Trophoblast cell (in vitro differentiated cells and primary cell): ENCODE measurements at regions not wholly inside any gene's neighbourhood (a gene's known extent, or its start where the extent isn't known, plus 50 kb on each side); places are given as distances from the start of the nearest gene placed in this dataset.

Experiments
- DNase-seq, 2 donors: peaks; one replicate each; pipeline ENCODE4 v3.0.0-alpha.2; 2016
- H2AFZ ChIP-seq: 2 replicates; pipeline ENCODE4 v1.6.1; 2013; ENCODE audit warnings: low read length, moderate library complexity, mild to moderate bottlenecking; ENCODE audit not compliant: insufficient read depth, poor library complexity
- H2AK5ac ChIP-seq: 2 replicates; pipeline ENCODE4 v1.6.1; 2013; ENCODE audit warnings: mild to moderate bottlenecking, low read length
- H2BK120ac ChIP-seq: 2 replicates; pipeline ENCODE4 v1.6.1; 2013; ENCODE audit warnings: low read length, mild to moderate bottlenecking, moderate library complexity; ENCODE audit not compliant: insufficient read depth, poor library complexity
- H2BK12ac ChIP-seq: 2 replicates; pipeline ENCODE4 v1.6.1; 2013; ENCODE audit warnings: mild to moderate bottlenecking, low read length, moderate library complexity
- H2BK5ac ChIP-seq: 2 replicates; pipeline ENCODE4 v1.6.1; 2013; ENCODE audit warnings: low read length, low read depth, moderate library complexity, mild to moderate bottlenecking; ENCODE audit not compliant: poor library complexity
- H3K14ac ChIP-seq: 2 replicates; pipeline ENCODE4 v1.6.1; 2013; ENCODE audit warnings: mild to moderate bottlenecking, low read length
- H3K18ac ChIP-seq: 2 replicates; pipeline ENCODE4 v1.6.1; 2013; ENCODE audit warnings: mild to moderate bottlenecking, low read length
- H3K23ac ChIP-seq: 2 replicates; pipeline ENCODE4 v1.6.1; 2013; ENCODE audit warnings: low read length
- H3K27ac ChIP-seq: 2 replicates; pipeline ENCODE4 v1.5.1; 2013; ENCODE audit warnings: low read depth, mild to moderate bottlenecking, inconsistent platforms, low read length, moderate library complexity
- H3K27me3 ChIP-seq: 2 replicates; pipeline ENCODE4 v1.6.1; 2013; ENCODE audit warnings: inconsistent platforms, mild to moderate bottlenecking, low read length, moderate library complexity; ENCODE audit not compliant: insufficient read depth
- H3K36me3 ChIP-seq, 2 experiments: 1 replicate in 1 of 2; 2 replicates in 1 of 2; pipeline ENCODE4 v1.6.1; 2013; ENCODE audit warnings: low read length in 2 of 2, mild to moderate bottlenecking in 2 of 2, moderate library complexity in 1 of 2; ENCODE audit not compliant: insufficient read depth in 2 of 2, control insufficient read depth in 1 of 2
- H3K4ac ChIP-seq: 2 replicates; pipeline ENCODE4 v1.6.1; 2013; ENCODE audit warnings: low read depth, mild to moderate bottlenecking, low read length, moderate library complexity
- H3K4me1 ChIP-seq, 2 experiments: 1 replicate in 1 of 2; 2 replicates in 1 of 2; pipeline ENCODE4 v1.6.1; 2013; ENCODE audit warnings: low read length in 2 of 2, mild to moderate bottlenecking in 2 of 2, moderate library complexity in 1 of 2; ENCODE audit not compliant: insufficient read depth in 2 of 2, control insufficient read depth in 1 of 2
- H3K4me2 ChIP-seq: 2 replicates; pipeline ENCODE4 v1.6.1; 2013; ENCODE audit warnings: inconsistent platforms, mild to moderate bottlenecking, low read length, moderate library complexity
- H3K4me3 ChIP-seq: 2 replicates; pipeline ENCODE4 v1.5.1; 2013; ENCODE audit warnings: mild to moderate bottlenecking, low read depth, low read length, inconsistent platforms
- H3K79me1 ChIP-seq: one replicate; pipeline ENCODE4 v1.6.1; 2013; ENCODE audit warnings: low read length
- H3K79me2 ChIP-seq: 2 replicates; pipeline ENCODE4 v1.6.1; 2013; ENCODE audit warnings: low read length, mild to moderate bottlenecking; ENCODE audit not compliant: control insufficient read depth, insufficient read depth, poor library complexity
- H3K9ac ChIP-seq: 2 replicates; pipeline ENCODE4 v1.6.1; 2013; ENCODE audit warnings: mild to moderate bottlenecking, low read length
- H3K9me3 ChIP-seq: 2 replicates; pipeline ENCODE4 v1.6.1; 2013; ENCODE audit warnings: low read depth, mild to moderate bottlenecking, control low read depth, inconsistent platforms, low read length; ENCODE audit not compliant: insufficient read depth
- H4K12ac ChIP-seq: 2 replicates; pipeline ENCODE4 v1.6.1; 2013; ENCODE audit warnings: low read depth, mild to moderate bottlenecking, low read length, moderate library complexity
- H4K8ac ChIP-seq: 2 replicates; pipeline ENCODE4 v1.6.1; 2013; ENCODE audit warnings: low read depth, mild to moderate bottlenecking, low read length, moderate library complexity
- H4K91ac ChIP-seq: one replicate; pipeline ENCODE4 v1.6.1; 2013; ENCODE audit warnings: low read depth, mild to moderate bottlenecking, low read length, moderate library complexity
- WGBS: extraction: QIAGEN DNeasy Blood & Tissue Kit; methylation state at CpG from one replicate; pipeline ENCODE4 v1.1.7; 2013; ENCODE audit warnings: missing lambda C conversion rate; ENCODE audit not compliant: insufficient read length, insufficient coverage; ENCODE audit errors: extremely low coverage; 5-methylcytosine and 5-hydroxymethylcytosine counted together

GRCh38 chr1:165073185-165074007 is 283.1 kb downstream of the LMX1A start:
- Histone ChIP-seq H4K91ac (no peak overlapping the region), H3K9ac (no peak overlapping the region), H3K79me1 (no peaks in the 10 kb centered on the region), H3K4me3 (no peak overlapping the region), H3K23ac (no peak overlapping the region), H3K79me2 (no peaks in the 10 kb centered on the region), H3K4ac (no peak overlapping the region), H3K9me3 (no peaks in the 10 kb centered on the region), H3K36me3 (no peaks in the 10 kb centered on the region), H2BK120ac (no peak overlapping the region), H4K8ac (no peak overlapping the region), H3K4me2 (peak overlapping the region; percentile 38), H3K14ac (no peak overlapping the region), H3K27ac (no peak overlapping the region), H2BK12ac (no peak overlapping the region), H2AFZ (no peak overlapping the region), H3K18ac (no peak overlapping the region), H3K4me1 (no peaks in the 10 kb centered on the region), H4K12ac (no peak overlapping the region), H2AK5ac (no peak overlapping the region), H2BK5ac (no peak overlapping the region), H3K27me3 (no peaks in the 10 kb centered on the region)
- WGBS = no CpG with 5 or more reads among the region's 7 CpGs
- DNase-seq = peak; percentile 14 to 77

DNA sequence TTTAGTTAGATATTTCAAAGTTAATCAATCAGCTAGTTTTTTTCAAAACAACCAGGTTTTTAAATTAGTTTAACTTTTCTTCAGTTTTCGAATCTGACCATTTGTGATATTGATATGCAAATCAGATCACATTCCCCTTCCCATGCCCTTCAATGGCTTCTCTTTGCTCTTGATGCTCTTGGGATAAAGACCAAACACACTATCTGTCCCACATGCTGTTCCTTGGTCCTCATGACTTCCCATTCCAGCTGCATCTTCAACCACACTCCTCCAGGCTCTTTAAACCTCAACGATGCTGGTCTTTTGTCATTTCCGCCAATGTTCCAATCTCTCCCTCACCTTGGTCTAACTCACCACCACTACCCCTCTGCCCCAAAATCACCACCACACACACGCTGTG is 285.8 kb downstream of the LMX1A start:
- H2AK5ac ChIP-seq = no peak overlapping the region
- H2BK120ac ChIP-seq = no peak overlapping the region
- no peaks in the 10 kb centered on the region for H3K79me2 ChIP-seq
- H3K4me3 ChIP-seq = no peak overlapping the region
- no CpG with 5 or more reads among the region's 4 CpGs for WGBS
- no peak overlapping the region for H3K14ac ChIP-seq
- H2BK12ac ChIP-seq = peak overlapping the region; percentile 16
- H3K27me3 ChIP-seq = no peaks in the 10 kb centered on the region
- no peak overlapping the region for H3K4ac ChIP-seq
- no peaks in the 10 kb centered on the region for H3K9me3 ChIP-seq
- H3K4me2 ChIP-seq = no peak overlapping the region
- H4K91ac ChIP-seq = no peak overlapping the region
- H3K23ac ChIP-seq = no peak overlapping the region
- no peak overlapping the region for H2BK5ac ChIP-seq
- H3K36me3 ChIP-seq = no peaks in the 10 kb centered on the region
- H3K27ac ChIP-seq = no peak overlapping the region
- H3K4me1 ChIP-seq = no peaks in the 10 kb centered on the region
- H3K79me1 ChIP-seq = no peaks in the 10 kb centered on the region
- H4K8ac ChIP-seq = no peak overlapping the region
- no peak for DNase-seq
- no peak overlapping the region for H3K9ac ChIP-seq
- no peak overlapping the region for H4K12ac ChIP-seq
- H3K18ac ChIP-seq = no peak overlapping the region
- H2AFZ ChIP-seq = no peak overlapping the region

- DNase-seq = no peak
- no peaks in the 10 kb centered on the region for H3K36me3 ChIP-seq
- H2BK5ac ChIP-seq = no peak overlapping the region
- H4K12ac ChIP-seq = no peak overlapping the region
- H3K14ac ChIP-seq = no peak overlapping the region
- H2BK120ac ChIP-seq = no peak overlapping the region
- no peaks in the 10 kb centered on the region for H3K79me1 ChIP-seq
- no peak overlapping the region for H3K4me3 ChIP-seq
- H4K8ac ChIP-seq = no peak overlapping the region
- no peaks in the 10 kb centered on the region for H3K4me1 ChIP-seq
- H4K91ac ChIP-seq = no peak overlapping the region
- no peak overlapping the region for H3K23ac ChIP-seq
- H3K27ac ChIP-seq = no peak overlapping the region
- H3K27me3 ChIP-seq = no peaks in the 10 kb centered on the region
- no peak overlapping the region for H2BK12ac ChIP-seq
- no peaks in the 10 kb centered on the region for H3K9me3 ChIP-seq
- H3K18ac ChIP-seq = no peak overlapping the region
- H2AK5ac ChIP-seq = no peak overlapping the region
- no peak overlapping the region for H3K4me2 ChIP-seq
- H3K9ac ChIP-seq = no peak overlapping the region
- whole genome bisulfite sequencing = no CpG with 5 or more reads among the region's 1 CpG
- no peak overlapping the region for H2AFZ ChIP-seq
- no peak overlapping the region for H3K4ac ChIP-seq
- no peaks in the 10 kb centered on the region for H3K79me2 ChIP-seq
Observed at GRCh38 chr1:165069829-165070228, 286.7 kb downstream of the LMX1A start.

- no peak overlapping the region for H3K4me2 ChIP-seq
- no peaks in the 10 kb centered on the region for H3K79me1 ChIP-seq
- no peak overlapping the region for H3K4ac ChIP-seq
- no peaks in the 10 kb centered on the region for H3K27me3 ChIP-seq
- no peak overlapping the region for H3K18ac ChIP-seq
- no peak overlapping the region for H3K14ac ChIP-seq
- WGBS = no CpG with 5 or more reads among the region's 5 CpGs
- H4K12ac ChIP-seq = no peak overlapping the region
- H2BK120ac ChIP-seq = no peak overlapping the region
- H2BK12ac ChIP-seq = no peak overlapping the region
- no peak overlapping the region for H3K23ac ChIP-seq
- DNase-seq = no peak
- H2BK5ac ChIP-seq = no peak overlapping the region
- no peaks in the 10 kb centered on the region for H3K79me2 ChIP-seq
- no peak overlapping the region for H2AK5ac ChIP-seq
- H3K9me3 ChIP-seq = no peaks in the 10 kb centered on the region
- no peak overlapping the region for H3K4me3 ChIP-seq
- H4K8ac ChIP-seq = no peak overlapping the region
- H3K36me3 ChIP-seq = no peaks in the 10 kb centered on the region
- no peak overlapping the region for H3K27ac ChIP-seq
- no peaks in the 10 kb centered on the region for H3K4me1 ChIP-seq
- no peak overlapping the region for H4K91ac ChIP-seq
- H3K9ac ChIP-seq = no peak overlapping the region
- no peak overlapping the region for H2AFZ ChIP-seq
Observed at GRCh38 chr1:165068741-165069140, 287.8 kb downstream of the LMX1A start.
